Skeletal muscle satellite cell (primary cell): ENCODE measurements at regions not wholly inside any gene's neighbourhood (a gene's known extent, or its start where the extent isn't known, plus 50 kb on each side); places are given as distances from the start of the nearest gene placed in this dataset.

Experiments
- H3K27me3 ChIP-seq: 2 replicates; pipeline ENCODE4 v1.7.0; 2013; ENCODE audit warnings: low read length; ENCODE audit not compliant: control insufficient read depth, insufficient read depth
- H3K36me3 ChIP-seq: 2 replicates; pipeline ENCODE4 v1.7.0; 2013; ENCODE audit warnings: mild to moderate bottlenecking, control low read depth, low read length; ENCODE audit not compliant: insufficient read depth
- H3K4me1 ChIP-seq: 2 replicates; pipeline ENCODE4 v1.7.0; 2013; ENCODE audit warnings: low read length; ENCODE audit not compliant: control insufficient read depth, insufficient read depth
- H3K4me2 ChIP-seq: 2 replicates; pipeline ENCODE4 v1.7.0; 2013; ENCODE audit warnings: mild to moderate bottlenecking, low read length
- H3K4me3 ChIP-seq: 2 replicates; pipeline ENCODE4 v1.7.0; 2013; ENCODE audit warnings: low read length
- H3K9ac ChIP-seq: 2 replicates; pipeline ENCODE4 v1.7.0; 2013; ENCODE audit warnings: mild to moderate bottlenecking, low read depth, low read length, moderate library complexity
- H3K9me3 ChIP-seq: replicated peaks from 2 replicates; pipeline ENCODE4 v1.7.0; 2013; ENCODE audit warnings: mild to moderate bottlenecking, control low read depth, low read length

DNA sequence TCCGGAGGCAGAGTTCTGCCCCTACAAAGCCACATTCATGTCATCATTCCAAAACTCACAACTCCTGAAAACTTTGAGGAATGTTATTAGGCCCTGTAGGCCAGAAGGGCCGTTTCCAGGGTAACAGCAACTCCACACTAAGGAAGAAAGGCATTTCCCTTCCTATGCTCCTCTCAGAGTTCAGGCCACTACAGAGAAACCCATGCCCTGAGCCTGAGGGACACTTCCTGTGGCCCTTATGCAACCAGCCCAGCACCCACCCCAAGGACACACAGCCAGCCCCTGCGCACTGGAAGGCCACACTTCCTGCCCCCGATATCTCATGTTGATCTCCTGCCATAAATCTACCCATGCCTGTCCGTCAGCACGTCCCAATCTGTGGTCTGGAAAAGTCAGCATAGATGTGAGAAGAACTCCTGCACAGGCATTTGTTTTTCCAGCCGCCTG, 289.3 kb downstream of the BCOR start:
- H3K4me1 ChIP-seq: peaks cover 26% of the 10 kb centered on the region
- no peaks in the 10 kb centered on the region for H3K9me3 ChIP-seq
- peak overlapping the region; percentile 69 for H3K9ac ChIP-seq
- peak overlapping the region; percentile 47 for H3K4me2 ChIP-seq
- H3K36me3 ChIP-seq: no peaks in the 10 kb centered on the region
- H3K4me3 ChIP-seq: peak overlapping the region; percentile 46
- H3K27me3 ChIP-seq: no peaks in the 10 kb centered on the region

DNA sequence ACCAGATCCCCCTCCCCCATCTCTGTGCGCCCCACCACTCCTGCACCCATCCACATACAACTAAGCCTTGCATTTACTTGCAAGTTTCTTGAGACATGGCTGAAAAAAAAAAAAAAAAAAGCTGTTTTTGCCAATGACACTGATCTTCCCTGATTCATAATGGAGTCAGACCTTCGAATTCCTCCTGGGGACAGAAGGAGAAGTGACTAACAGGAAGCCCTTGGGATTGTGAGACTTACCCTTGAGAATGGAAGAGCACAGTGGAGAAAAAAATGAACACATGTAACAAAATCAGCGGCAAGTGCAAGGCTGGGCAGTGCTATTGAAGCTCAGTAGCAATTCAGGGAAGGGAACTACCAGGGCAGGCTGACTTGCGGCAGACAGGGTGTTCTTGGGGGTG, 288.4 kb downstream of the BCOR start:
- Histone ChIP-seq H3K9ac (no peak overlapping the region), H3K36me3 (no peaks in the 10 kb centered on the region), H3K4me2 (no peak overlapping the region), H3K4me3 (no peak overlapping the region), H3K27me3 (no peaks in the 10 kb centered on the region), H3K9me3 (no peaks in the 10 kb centered on the region), H3K4me1 (peaks cover 33% of the 10 kb centered on the region)

DNA sequence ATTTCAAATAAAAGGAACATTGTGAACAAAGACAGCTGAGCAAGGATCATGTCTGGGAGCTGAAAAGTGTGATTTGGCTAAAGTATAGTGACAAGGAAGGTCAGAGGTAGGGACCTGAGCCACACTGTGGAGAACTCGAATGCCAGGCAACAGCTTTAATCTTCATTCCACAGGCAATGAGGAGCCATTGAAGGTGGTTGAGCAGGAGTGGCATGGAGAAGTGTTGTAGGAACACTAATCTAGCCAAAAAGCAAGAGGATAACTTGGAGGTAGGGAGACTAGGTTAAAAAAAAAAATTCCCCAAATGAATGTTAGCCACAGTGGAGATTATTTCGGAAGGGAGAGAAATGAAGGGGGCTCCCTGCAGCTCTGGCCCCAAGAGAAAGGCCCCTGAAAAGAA, 286.9 kb downstream of the BCOR start:
- Histone ChIP-seq H3K4me1 (peaks cover 34% of the 10 kb centered on the region), H3K4me3 (no peak overlapping the region), H3K4me2 (no peak overlapping the region), H3K27me3 (no peaks in the 10 kb centered on the region), H3K9me3 (no peaks in the 10 kb centered on the region), H3K9ac (no peak overlapping the region), H3K36me3 (no peaks in the 10 kb centered on the region)

DNA sequence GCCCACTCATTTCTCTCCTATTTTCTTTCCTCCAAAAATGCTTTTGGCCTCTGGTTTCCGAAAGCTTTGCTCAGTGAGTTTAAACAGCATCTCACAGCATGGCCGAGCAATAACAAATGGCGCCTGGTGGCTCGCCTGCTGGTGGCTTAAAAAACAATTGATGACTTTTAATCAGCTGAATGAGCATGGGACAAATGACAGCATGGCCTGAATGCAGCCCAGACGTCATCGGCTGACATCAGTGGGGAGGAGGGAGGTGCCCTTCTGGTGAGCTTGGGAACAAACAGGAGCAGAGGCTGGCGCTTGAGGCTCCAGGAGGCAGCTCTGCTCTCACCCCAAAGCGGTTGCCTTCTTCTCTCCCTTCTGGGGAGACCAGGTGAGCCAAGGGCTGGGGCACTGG, 286.4 kb downstream of the BCOR start:
- H3K4me3 ChIP-seq: no peak overlapping the region

DNA sequence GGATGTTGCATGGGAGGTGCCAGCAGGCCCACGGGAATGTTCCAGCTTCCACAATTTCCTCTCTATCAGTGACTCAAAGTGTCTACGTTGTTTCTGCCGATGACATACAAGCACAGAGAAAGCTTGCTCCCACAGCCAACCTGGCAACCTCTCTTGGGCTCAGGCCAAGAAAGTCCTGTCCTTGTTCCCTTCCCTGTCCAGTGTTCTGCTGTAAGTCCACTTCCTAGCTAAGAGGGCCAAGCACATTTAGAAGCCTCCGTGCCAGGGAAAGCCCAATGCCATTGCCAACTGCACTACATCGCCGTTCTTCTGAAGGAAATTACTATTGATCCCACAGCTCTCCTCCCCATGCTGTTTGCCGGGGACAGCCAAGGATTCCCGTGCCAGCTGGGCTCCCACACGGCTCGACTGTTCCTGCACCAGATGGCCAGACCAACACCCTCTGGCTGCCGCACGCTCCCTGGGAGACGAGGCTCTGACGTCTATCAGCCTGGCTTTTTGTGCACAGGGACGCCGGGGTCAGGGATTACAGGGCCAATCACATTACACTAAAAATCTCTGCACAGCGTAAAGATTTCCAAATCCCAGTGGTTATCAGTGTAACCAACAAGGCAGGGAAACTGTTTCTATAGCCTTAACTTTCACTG, 284.0 kb downstream of the BCOR start:
- Histone ChIP-seq H3K27me3 (no peaks in the 10 kb centered on the region), H3K9ac (peak overlapping the region; percentile 47), H3K9me3 (no peaks in the 10 kb centered on the region), H3K4me1 (peaks cover 44% of the 10 kb centered on the region), H3K4me2 (peak overlapping the region; percentile 7), H3K36me3 (no peaks in the 10 kb centered on the region), H3K4me3 (no peak overlapping the region)

More for the DNA sequence above, 286.4 kb downstream of the BCOR start:
- Histone ChIP-seq H3K4me2 (no peak overlapping the region), H3K9me3 (no peaks in the 10 kb centered on the region), H3K4me1 (peaks cover 34% of the 10 kb centered on the region), H3K9ac (no peak overlapping the region), H3K27me3 (no peaks in the 10 kb centered on the region), H3K36me3 (no peaks in the 10 kb centered on the region)

DNA sequence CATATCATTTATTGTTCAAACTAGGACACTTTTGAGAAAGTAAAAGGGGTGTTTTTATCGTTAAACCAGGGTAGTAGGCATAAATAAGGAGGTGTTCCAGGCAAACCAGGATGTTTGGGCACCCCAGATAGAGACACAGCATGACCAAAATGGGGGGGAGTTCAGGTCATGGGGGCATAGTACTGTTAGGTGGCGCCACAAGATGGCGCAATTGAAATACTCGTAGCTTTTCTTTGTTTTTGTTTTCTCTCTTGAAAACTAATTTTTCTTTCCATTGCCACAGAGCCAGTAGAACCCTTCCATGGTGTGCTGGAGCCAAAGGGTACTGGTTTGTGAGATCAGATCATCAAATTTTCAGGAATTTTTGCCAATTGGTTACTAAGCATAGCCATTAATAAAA, 283.4 kb downstream of the BCOR start:
- peak overlapping the region; percentile 7 for H3K4me2 ChIP-seq
- no peak overlapping the region for H3K4me3 ChIP-seq
- no peaks in the 10 kb centered on the region for H3K9me3 ChIP-seq
- H3K27me3 ChIP-seq: no peaks in the 10 kb centered on the region
- peak overlapping the region; percentile 47 for H3K9ac ChIP-seq
- peaks cover 38% of the 10 kb centered on the region for H3K4me1 ChIP-seq
- no peaks in the 10 kb centered on the region for H3K36me3 ChIP-seq

DNA sequence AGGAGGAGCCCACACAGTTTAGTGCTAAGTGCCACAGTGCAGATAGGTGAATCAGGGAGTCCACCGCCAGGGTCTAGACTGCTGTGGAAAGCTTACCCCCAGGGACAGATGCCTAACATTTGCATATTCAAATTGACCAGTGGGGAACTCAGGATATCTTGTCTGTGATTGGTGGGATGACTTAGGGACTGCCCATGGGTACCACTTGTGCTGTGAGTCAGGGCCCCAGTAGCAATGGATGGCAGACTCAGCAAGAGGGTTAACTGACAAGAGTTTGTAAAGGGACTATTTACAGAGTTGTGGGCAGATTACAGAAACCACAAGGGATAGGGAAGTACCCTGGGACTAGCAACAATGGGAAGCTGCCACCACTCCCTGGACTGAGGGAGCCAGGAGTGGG, 282.1 kb downstream of the BCOR start:
- H3K4me3 ChIP-seq: no peak overlapping the region
- no peaks in the 10 kb centered on the region for H3K36me3 ChIP-seq
- no peak overlapping the region for H3K4me2 ChIP-seq
- H3K4me1 ChIP-seq: peaks cover 35% of the 10 kb centered on the region
- H3K27me3 ChIP-seq: no peaks in the 10 kb centered on the region
- H3K9ac ChIP-seq: no peak overlapping the region
- H3K9me3 ChIP-seq: no peaks in the 10 kb centered on the region

DNA sequence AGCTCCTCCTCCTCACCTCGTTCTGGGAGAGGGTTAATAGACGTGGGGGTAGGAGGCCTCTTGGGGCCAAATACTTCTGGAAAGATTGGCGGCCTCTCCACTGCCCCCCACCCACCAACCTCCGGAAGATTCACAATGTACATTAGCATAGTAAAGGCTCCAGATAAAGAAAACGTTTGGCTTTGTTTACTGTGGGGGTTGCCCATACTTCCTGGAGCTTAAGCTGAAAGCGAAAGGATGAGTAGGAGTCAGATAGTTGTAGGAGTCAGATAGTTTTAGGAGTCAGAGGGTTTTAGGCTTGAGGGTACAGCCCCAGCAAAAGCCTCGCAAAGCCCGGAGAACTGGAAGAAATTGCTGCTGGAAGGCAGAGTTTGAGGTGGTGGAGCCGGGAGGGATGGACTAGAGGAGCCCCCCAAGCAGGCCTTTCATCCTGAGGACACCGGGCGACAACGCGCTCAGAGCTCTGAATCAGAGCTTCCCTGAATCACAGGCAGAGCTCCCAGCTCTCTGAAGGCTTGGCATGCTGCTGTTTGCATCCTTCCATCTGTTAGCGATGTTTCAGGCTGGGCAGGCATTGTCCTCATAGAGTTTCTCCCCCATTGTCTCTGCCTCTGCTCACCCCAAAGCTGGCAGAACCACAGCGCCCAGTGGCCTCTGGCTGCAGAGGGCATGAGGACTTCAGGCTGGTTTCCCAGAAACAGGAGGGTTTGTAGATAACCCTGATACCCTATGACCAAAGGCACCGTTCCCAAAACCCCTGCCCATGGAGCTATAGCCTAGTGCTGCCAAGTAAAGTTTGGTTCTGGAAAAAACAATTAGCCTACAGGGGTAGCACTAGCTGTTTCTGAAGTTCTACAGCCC, 280.7 kb downstream of the BCOR start:
- Histone ChIP-seq H3K4me3 (peak overlapping the region; percentile 45), H3K4me2 (peak overlapping the region; percentile 76), H3K9ac (peak overlapping the region; percentile 60), H3K36me3 (no peaks in the 10 kb centered on the region), H3K9me3 (no peaks in the 10 kb centered on the region), H3K4me1 (peaks cover 35% of the 10 kb centered on the region), H3K27me3 (no peaks in the 10 kb centered on the region)

DNA sequence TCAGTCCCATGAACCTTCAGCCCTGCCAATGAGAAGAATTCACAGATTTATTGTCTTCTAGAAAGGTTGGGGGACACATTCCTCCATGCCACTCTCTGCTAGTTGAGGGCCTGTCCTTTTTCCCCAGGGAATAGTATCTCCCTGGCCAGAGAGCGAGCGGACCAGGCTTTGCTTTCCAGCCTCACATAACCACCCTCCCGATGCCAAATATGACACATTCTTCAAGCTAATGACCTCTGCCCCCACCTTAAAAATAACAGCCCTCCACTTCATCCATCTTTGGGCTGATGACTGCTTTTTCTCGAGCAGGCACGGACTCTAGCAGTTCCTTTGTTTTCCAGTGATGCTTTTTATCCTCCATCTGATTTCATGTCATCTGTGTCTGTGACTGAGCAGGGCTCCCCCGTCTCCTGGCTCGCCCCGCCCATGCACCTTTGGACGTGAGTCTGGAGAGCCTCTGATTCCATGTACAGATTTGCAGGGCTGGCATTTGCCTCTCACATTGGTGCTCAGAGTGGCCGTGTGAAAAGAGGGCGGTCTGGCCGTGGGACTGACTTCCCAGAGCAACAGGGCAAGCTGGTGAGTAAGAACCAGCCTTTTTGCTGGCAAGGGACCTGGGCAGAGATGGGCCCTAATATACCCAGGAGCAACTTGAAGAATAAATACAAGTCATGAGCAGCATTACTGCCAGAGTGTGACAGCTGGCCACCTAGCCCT, 279.8 kb downstream of the BCOR start:
- Histone ChIP-seq H3K4me2 (peak overlapping the region; percentile 76), H3K36me3 (no peaks in the 10 kb centered on the region), H3K4me1 (peaks cover 35% of the 10 kb centered on the region), H3K9me3 (no peaks in the 10 kb centered on the region), H3K4me3 (no peak overlapping the region), H3K9ac (peak overlapping the region; percentile 60), H3K27me3 (no peaks in the 10 kb centered on the region)

DNA sequence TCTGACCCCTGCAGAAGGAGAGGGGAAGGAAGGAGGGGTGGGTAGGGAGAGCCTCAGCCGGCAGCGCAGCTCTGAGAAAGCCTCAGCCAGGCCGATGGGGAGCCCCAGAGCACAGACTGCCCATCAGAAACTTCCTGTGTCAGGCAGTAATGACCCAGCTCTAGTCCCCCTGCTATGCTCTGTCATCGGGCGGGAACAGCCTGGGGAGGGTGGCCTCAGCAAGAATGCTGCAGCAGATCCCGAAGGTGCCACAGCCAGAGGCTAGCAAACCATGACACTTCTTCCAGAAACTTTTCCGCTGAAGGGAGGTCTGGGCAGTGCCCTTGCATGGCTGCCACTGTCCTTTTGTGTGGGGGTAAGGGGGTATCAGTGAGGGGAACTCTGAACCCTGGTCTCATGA, 279.0 kb downstream of the BCOR start:
- peaks cover 29% of the 10 kb centered on the region for H3K4me1 ChIP-seq
- no peak overlapping the region for H3K4me3 ChIP-seq
- H3K27me3 ChIP-seq: no peaks in the 10 kb centered on the region
- H3K9ac ChIP-seq: no peak overlapping the region
- H3K4me2 ChIP-seq: no peak overlapping the region
- H3K36me3 ChIP-seq: no peaks in the 10 kb centered on the region
- no peaks in the 10 kb centered on the region for H3K9me3 ChIP-seq
